ENCODE measurements at regions not wholly inside any gene's neighbourhood (a gene's known extent, or its start where the extent isn't known, plus 50 kb on each side); places are given as distances from the start of the nearest gene placed in this dataset.

DNA sequence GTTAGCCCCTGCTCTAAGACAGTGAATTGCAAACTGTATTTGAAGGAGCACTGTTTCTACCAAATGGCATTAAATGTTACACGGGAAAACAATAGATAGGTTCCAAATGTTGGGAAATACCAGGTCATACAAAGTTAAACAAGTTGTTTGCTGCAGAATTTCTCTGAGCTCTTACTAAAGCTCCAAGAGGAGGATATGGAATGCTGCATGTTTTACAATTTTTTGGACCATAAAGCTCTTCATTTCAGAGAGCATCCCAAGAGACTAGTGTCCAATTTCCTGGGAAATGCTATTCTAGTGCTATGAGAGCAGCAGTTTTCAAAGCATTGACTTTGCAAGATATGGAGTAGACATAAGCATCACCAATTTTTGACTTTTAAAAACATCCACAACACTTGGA lies 155.6 kb upstream of the CCDC68 start:
- no peak for TF ChIP-seq EZH2phosphoT487 (IDR thresholded peaks at IDR 0.05; ENCODE audit: low read depth, severe bottlenecking, unreplicated experiment)
- TF ChIP-seq EZH2 (IDR thresholded peaks at IDR 0.05; ENCODE audit: borderline replicate concordance), result no peak
- TF ChIP-seq, protein P1, sequence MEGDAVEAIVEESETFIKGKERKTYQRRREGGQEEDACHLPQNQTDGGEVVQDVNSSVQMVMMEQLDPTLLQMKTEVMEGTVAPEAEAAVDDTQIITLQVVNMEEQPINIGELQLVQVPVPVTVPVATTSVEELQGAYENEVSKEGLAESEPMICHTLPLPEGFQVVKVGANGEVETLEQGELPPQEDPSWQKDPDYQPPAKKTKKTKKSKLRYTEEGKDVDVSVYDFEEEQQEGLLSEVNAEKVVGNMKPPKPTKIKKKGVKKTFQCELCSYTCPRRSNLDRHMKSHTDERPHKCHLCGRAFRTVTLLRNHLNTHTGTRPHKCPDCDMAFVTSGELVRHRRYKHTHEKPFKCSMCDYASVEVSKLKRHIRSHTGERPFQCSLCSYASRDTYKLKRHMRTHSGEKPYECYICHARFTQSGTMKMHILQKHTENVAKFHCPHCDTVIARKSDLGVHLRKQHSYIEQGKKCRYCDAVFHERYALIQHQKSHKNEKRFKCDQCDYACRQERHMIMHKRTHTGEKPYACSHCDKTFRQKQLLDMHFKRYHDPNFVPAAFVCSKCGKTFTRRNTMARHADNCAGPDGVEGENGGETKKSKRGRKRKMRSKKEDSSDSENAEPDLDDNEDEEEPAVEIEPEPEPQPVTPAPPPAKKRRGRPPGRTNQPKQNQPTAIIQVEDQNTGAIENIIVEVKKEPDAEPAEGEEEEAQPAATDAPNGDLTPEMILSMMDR (IDR thresholded peaks at IDR 0.05; ENCODE audit: poor library complexity), result no peak
- no peak for DNase-seq (ENCODE audit: low spot score)
- no peak overlapping the region for H3K27ac ChIP-seq

DNA sequence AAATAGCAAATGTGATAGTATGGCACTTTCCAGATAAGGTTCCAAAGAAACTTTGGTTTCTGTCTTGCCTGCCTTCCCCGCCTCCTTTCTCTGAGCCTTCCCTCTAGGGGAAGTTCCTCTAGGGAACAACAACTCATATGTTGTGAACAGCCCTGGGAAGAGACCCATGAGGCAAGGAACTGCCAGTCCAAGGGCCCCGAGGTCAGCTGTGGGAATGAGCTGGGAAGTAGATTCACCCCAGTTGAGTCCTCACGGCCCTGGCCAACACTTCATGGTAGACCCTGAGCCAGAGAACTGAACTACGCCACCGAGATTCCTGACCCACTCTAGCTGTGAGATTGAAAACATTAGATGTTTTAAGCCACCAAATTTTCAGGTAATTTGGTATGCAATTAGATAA lies 154.5 kb upstream of the CCDC68 start:
- no peaks in the 10 kb centered on the region for H3K27me3 ChIP-seq
- no peaks in the 10 kb centered on the region for H3K79me2 ChIP-seq
- no peak overlapping the region for H3K27ac ChIP-seq
- H3K9me3 ChIP-seq (ENCODE audit: low read depth), result no peaks in the 10 kb centered on the region
- DNase-seq (ENCODE audit: low spot score), result no peak
- no peak overlapping the region for H2AFZ ChIP-seq
- no peak overlapping the region for H3K4me3 ChIP-seq
- no peaks in the 10 kb centered on the region for H3K36me3 ChIP-seq (replicated peaks; ENCODE audit: insufficient read depth, low read depth)
- TF ChIP-seq EZH2phosphoT487 (IDR thresholded peaks at IDR 0.05; ENCODE audit: low read depth, severe bottlenecking, unreplicated experiment), result no peak
- no peak for TF ChIP-seq EZH2 (IDR thresholded peaks at IDR 0.05; ENCODE audit: borderline replicate concordance)
- TF ChIP-seq, protein P1 (IDR thresholded peaks at IDR 0.05; ENCODE audit: poor library complexity), result no peak
- H4K20me1 ChIP-seq (ENCODE audit: insufficient read depth, poor library complexity, severe bottlenecking), result no peaks in the 10 kb centered on the region
- no peaks in the 10 kb centered on the region for H3K4me1 ChIP-seq (ENCODE audit: insufficient read depth)
- no peaks in the 10 kb centered on the region for H3K9me2 ChIP-seq (replicated peaks; ENCODE audit: insufficient read depth)
- 96% methylated on average over 5 of the region's 5 CpGs for WGBS (ENCODE audit: low lambda C conversion rate, missing lambda C conversion rate)
- H3K4me2 ChIP-seq, result no peak overlapping the region

More for the DNA sequence above, 155.6 kb upstream of the CCDC68 start:
- H3K79me2 ChIP-seq, result no peaks in the 10 kb centered on the region
- H3K4me3 ChIP-seq, result no peak overlapping the region
- no peaks in the 10 kb centered on the region for H4K20me1 ChIP-seq (ENCODE audit: insufficient read depth, poor library complexity, severe bottlenecking)
- H3K4me2 ChIP-seq, result no peak overlapping the region
- WGBS (ENCODE audit: low lambda C conversion rate, missing lambda C conversion rate), result 56% methylated on average over 1 of the region's 1 CpG
- H3K9me3 ChIP-seq (ENCODE audit: low read depth), result no peaks in the 10 kb centered on the region
- no peaks in the 10 kb centered on the region for H3K9me2 ChIP-seq (replicated peaks; ENCODE audit: insufficient read depth)
- no peaks in the 10 kb centered on the region for H3K27me3 ChIP-seq
- H3K4me1 ChIP-seq (ENCODE audit: insufficient read depth), result no peaks in the 10 kb centered on the region
- H2AFZ ChIP-seq, result no peak overlapping the region
- no peaks in the 10 kb centered on the region for H3K36me3 ChIP-seq (replicated peaks; ENCODE audit: insufficient read depth, low read depth)

DNA sequence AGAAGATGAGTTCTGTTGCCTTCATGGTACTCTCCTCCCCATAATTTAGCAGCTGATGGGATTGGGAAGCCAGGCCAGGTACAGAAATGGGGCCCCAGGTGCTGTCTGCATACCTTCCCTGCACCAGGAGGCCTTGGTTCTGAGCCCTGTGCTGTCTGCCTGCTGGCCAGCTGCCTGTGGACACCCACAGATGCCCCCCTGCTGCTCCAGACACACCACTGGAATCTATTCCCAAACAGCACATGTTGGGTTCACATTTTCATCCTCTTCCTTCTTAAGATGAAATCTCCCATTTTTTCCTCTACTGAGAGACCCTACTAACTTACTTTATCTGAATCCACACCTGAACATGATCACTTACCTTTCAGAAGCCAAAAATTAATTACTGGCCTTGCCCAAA lies 152.0 kb upstream of the CCDC68 start:
- Histone ChIP-seq H2AFZ (no peak overlapping the region), H3K27me3 (no peaks in the 10 kb centered on the region), H3K36me3 (replicated peaks; ENCODE audit: insufficient read depth, low read depth) (no peaks in the 10 kb centered on the region), H3K4me3 (no peak overlapping the region), H3K9me2 (replicated peaks; ENCODE audit: insufficient read depth) (no peaks in the 10 kb centered on the region), H4K20me1 (ENCODE audit: insufficient read depth, poor library complexity, severe bottlenecking) (no peaks in the 10 kb centered on the region), H3K4me1 (ENCODE audit: insufficient read depth) (no peaks in the 10 kb centered on the region), H3K27ac (no peak overlapping the region), H3K9me3 (ENCODE audit: low read depth) (no peaks in the 10 kb centered on the region), H3K4me2 (no peak overlapping the region), H3K79me2 (no peaks in the 10 kb centered on the region)
- no peak for DNase-seq (ENCODE audit: low spot score)
- TF ChIP-seq EZH2phosphoT487 (IDR thresholded peaks at IDR 0.05; ENCODE audit: low read depth, severe bottlenecking, unreplicated experiment), result no peak
- TF ChIP-seq EZH2 (IDR thresholded peaks at IDR 0.05; ENCODE audit: borderline replicate concordance), result no peak
- TF ChIP-seq, protein P1 (IDR thresholded peaks at IDR 0.05; ENCODE audit: poor library complexity), result no peak

DNA sequence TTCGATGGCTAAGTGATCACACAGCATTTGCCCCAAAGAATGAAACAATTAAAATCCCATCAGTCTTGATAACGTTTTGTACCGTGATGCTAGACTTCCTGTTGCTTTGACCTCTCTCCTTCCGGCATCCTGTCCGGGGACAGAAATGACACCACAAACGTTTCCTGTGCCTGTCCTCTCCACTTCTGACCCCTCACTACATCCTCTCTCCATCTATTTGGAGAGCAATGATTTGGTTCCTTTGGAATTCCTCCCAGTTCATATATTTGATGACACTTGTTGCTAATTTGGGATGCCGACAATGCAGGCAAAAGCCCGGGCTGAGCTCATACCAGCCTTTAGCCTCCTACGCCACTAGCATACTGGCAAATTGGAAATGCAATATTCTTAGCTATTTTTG lies 151.2 kb upstream of the CCDC68 start:
- Histone ChIP-seq H3K4me1 (ENCODE audit: insufficient read depth) (no peaks in the 10 kb centered on the region), H2AFZ (no peak overlapping the region), H3K4me2 (no peak overlapping the region), H3K36me3 (replicated peaks; ENCODE audit: insufficient read depth, low read depth) (no peaks in the 10 kb centered on the region), H4K20me1 (ENCODE audit: insufficient read depth, poor library complexity, severe bottlenecking) (no peaks in the 10 kb centered on the region), H3K27me3 (no peaks in the 10 kb centered on the region), H3K9me3 (ENCODE audit: low read depth) (no peaks in the 10 kb centered on the region), H3K27ac (no peak overlapping the region), H3K9me2 (replicated peaks; ENCODE audit: insufficient read depth) (no peaks in the 10 kb centered on the region), H3K4me3 (no peak overlapping the region), H3K79me2 (no peaks in the 10 kb centered on the region)
- no peak for DNase-seq (ENCODE audit: low spot score)
- TF ChIP-seq EZH2 (IDR thresholded peaks at IDR 0.05; ENCODE audit: borderline replicate concordance) (no peak), EZH2phosphoT487 (IDR thresholded peaks at IDR 0.05; ENCODE audit: low read depth, severe bottlenecking, unreplicated experiment) (no peak)
- TF ChIP-seq, protein P1 (IDR thresholded peaks at IDR 0.05; ENCODE audit: poor library complexity), result no peak
- 87% methylated on average over 9 of the region's 9 CpGs for WGBS (ENCODE audit: low lambda C conversion rate, missing lambda C conversion rate)
